GM12878 (cell line): ENCODE measurements at regions not wholly inside any gene's neighbourhood (a gene's known extent, or its start where the extent isn't known, plus 50 kb on each side); places are given as distances from the start of the nearest gene placed in this dataset.

Source experiments
- CREB1 ChIP-seq: IDR thresholded peaks from 2 replicates; pipeline ENCODE4 v1.6.1; 2012; ENCODE audit warnings: low read depth, mild to moderate bottlenecking, inconsistent platforms
- JUNB ChIP-seq: IDR thresholded peaks from 2 replicates; pipeline ENCODE4 v1.6.1; 2016; ENCODE audit warnings: antibody characterized with exemption, mild to moderate bottlenecking
- POLR2AphosphoS2 ChIP-seq: IDR thresholded peaks from 2 replicates; pipeline ENCODE4 v1.6.1; 2011; ENCODE audit warnings: low read depth, mild to moderate bottlenecking, low read length, improper control_type of control experiment, moderate library complexity
- POLR2AphosphoS5 ChIP-seq: IDR thresholded peaks from 2 replicates; pipeline ENCODE4 v1.6.1; 2011; ENCODE audit warnings: mild to moderate bottlenecking, low read length, inconsistent platforms
- RFX5 ChIP-seq: IDR thresholded peaks from 2 replicates; pipeline ENCODE4 v1.6.1; 2011; ENCODE audit warnings: low read depth, low read length, improper control_type of control experiment
- SRF ChIP-seq, 2 experiments: IDR thresholded peaks; 2 replicates each; pipeline ENCODE4 v1.6.1; 2011; ENCODE audit warnings: low read depth in 2 of 2, low read length in 2 of 2, mild to moderate bottlenecking in 1 of 2, moderate library complexity in 1 of 2
- YY1 ChIP-seq: IDR thresholded peaks from 2 replicates; pipeline ENCODE4 v1.6.1; 2011; ENCODE audit warnings: low read depth, mild to moderate bottlenecking, low read length
- TF ChIP-seq, protein P1 (sequence below), 3 experiments: IDR thresholded peaks in 2 of 3; conservative IDR thresholded peaks in 1 of 3; 2 replicates each; pipeline ENCODE4 v1.5.1; 2011; ENCODE audit warnings: low read depth in 3 of 3, low read length in 3 of 3, mild to moderate bottlenecking in 3 of 3, control low read depth in 2 of 3, moderate library complexity in 2 of 3, inconsistent platforms in 1 of 3, mixed read lengths in 1 of 3; ENCODE audit not compliant: control insufficient read depth in 2 of 3, insufficient read depth in 1 of 3; ENCODE audit errors: extremely low read depth in 1 of 3

DNA sequence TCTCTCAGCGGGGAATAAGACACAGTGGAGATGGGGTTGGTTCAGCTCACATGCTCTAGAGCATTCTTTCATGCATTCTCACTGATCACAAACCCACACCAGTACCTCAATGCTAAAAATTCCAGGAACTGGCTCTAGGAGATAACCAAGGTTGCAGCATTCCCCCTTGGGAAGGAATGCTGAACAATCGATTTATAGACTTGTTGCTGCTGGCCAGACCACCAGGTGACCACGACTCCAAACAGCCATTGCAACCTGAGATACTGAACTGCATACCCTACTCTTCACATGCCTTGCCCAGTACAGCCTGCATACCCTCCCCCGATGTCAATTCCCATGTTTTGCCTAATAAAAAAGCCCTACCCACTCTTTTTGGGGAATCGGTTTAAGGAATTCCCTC, 75.1 kb upstream of the GPRC5B start:
- TF ChIP-seq POLR2AphosphoS2 (no peak), YY1 (no peak), JUNB (no peak), POLR2AphosphoS5 (no peak), CREB1 (no peak), RFX5 (no peak), SRF (IDR thresholded peaks at IDR 0.05; ENCODE audit: low read depth in 2 of 2, low read length in 2 of 2) (no peak)
- TF ChIP-seq, protein P1, sequence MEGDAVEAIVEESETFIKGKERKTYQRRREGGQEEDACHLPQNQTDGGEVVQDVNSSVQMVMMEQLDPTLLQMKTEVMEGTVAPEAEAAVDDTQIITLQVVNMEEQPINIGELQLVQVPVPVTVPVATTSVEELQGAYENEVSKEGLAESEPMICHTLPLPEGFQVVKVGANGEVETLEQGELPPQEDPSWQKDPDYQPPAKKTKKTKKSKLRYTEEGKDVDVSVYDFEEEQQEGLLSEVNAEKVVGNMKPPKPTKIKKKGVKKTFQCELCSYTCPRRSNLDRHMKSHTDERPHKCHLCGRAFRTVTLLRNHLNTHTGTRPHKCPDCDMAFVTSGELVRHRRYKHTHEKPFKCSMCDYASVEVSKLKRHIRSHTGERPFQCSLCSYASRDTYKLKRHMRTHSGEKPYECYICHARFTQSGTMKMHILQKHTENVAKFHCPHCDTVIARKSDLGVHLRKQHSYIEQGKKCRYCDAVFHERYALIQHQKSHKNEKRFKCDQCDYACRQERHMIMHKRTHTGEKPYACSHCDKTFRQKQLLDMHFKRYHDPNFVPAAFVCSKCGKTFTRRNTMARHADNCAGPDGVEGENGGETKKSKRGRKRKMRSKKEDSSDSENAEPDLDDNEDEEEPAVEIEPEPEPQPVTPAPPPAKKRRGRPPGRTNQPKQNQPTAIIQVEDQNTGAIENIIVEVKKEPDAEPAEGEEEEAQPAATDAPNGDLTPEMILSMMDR (IDR thresholded peaks at IDR 0.05 in 2 of 3, conservative IDR thresholded peaks at IDR 0.05 in 1 of 3; ENCODE audit: control insufficient read depth in 2 of 3, extremely low read depth in 1 of 3, insufficient read depth in 1 of 3, low read depth in 3 of 3, low read length in 3 of 3), result no peak
